ENCODE measurements at regions not wholly inside any gene's neighbourhood (a gene's known extent, or its start where the extent isn't known, plus 50 kb on each side); places are given as distances from the start of the nearest gene placed in this dataset.

DNA sequence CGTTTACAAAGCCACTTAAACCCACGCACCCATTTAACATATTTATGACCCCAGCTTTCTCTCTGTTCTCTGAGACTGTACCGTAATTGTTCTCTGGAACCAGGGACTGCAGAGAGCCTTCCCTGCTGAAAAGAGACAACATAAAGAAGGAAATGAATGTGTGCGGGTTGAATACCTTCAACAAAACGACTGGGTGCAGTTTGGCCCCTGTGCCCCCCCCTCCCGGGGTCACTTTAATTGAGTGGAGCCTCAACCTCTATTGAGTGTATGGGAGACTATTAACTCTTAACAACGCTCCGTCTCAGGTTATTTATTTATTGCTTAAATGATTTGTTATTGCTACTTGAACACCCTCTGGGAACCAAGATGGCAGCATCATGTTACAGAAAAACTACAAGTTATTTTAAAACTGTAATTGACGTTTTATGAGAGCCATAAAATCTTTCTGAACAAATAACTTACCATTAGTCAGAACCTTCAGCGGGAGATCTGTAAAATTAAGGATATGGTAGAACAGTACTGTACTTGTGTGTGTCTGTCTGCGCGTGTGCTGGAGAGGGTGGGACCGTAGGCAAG lies 70.6 kb downstream of the GAS1 start:
- TF ChIP-seq, protein P1, sequence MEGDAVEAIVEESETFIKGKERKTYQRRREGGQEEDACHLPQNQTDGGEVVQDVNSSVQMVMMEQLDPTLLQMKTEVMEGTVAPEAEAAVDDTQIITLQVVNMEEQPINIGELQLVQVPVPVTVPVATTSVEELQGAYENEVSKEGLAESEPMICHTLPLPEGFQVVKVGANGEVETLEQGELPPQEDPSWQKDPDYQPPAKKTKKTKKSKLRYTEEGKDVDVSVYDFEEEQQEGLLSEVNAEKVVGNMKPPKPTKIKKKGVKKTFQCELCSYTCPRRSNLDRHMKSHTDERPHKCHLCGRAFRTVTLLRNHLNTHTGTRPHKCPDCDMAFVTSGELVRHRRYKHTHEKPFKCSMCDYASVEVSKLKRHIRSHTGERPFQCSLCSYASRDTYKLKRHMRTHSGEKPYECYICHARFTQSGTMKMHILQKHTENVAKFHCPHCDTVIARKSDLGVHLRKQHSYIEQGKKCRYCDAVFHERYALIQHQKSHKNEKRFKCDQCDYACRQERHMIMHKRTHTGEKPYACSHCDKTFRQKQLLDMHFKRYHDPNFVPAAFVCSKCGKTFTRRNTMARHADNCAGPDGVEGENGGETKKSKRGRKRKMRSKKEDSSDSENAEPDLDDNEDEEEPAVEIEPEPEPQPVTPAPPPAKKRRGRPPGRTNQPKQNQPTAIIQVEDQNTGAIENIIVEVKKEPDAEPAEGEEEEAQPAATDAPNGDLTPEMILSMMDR (IDR thresholded peaks at IDR 0.05) = no peak
- H3K4me1 ChIP-seq (ENCODE audit: low read depth) = no peaks in the 10 kb centered on the region
- no peak for ATAC-seq
- intact Hi-C loops (cut with DNase I, micrococcal nuclease) = no loop called here
- H3K36me3 ChIP-seq (ENCODE audit: low read depth) = no peaks in the 10 kb centered on the region
- H3K4me3 ChIP-seq = no peak overlapping the region
- DNase-seq = no peak
- no peaks in the 10 kb centered on the region for H3K9me3 ChIP-seq

DNA sequence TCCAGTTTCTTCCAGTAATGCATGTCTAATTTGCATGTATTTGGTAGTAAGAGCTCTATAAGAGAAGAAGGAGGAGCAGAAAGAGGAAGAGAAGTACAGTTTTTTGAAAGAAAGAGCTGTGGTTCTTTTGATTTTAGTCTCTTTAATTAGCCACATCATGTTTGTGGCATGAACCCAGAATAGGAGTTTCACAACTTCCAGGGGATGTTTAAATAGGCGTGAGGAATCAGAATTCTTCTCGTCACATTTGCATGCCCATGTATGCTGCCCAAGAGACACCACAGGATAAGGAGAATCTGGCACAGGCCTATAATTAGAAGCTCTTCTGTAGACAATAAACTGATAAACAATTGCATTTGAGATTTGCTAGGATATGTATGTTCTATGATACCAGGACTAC lies 78.7 kb downstream of the GAS1 start:
- intact Hi-C loops (cut with DNase I, micrococcal nuclease) = no loop called here
- TF ChIP-seq, protein P1 (IDR thresholded peaks at IDR 0.05) = no peak
- Histone ChIP-seq H3K4me1 (ENCODE audit: low read depth) (no peaks in the 10 kb centered on the region), H3K36me3 (ENCODE audit: low read depth) (no peaks in the 10 kb centered on the region), H3K9me3 (no peaks in the 10 kb centered on the region), H3K4me3 (no peak overlapping the region)
- no peak for ATAC-seq
- DNase-seq = no peak

DNA sequence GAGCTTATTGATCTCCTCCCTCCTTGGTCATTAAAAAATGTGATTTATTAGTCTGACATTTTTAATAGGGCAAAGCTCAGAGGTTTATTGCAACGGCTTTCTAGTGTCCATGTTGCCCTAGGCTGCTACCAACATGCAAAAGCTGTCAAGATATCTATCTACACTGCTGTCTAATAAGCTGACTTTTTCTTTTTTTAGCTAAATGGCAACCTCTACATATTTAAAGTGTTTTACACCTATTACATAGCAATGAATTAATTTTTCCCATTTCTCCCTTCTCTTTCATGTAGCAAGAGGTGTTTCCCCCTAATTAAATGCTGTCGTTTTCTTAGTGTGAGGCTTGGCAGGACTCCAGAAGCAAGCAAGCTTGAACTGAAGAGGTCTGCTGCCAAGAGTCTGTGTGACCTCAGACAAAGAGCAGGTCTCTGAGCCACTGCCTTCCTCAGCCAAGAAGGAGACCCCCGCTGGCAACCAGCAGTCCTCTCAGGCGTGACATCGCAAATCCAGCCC lies 79.4 kb downstream of the GAS1 start:
- no peak overlapping the region for H3K4me3 ChIP-seq
- no peaks in the 10 kb centered on the region for H3K4me1 ChIP-seq (ENCODE audit: low read depth)
- intact Hi-C loops (cut with DNase I, micrococcal nuclease) = no loop called here
- TF ChIP-seq, protein P1 (IDR thresholded peaks at IDR 0.05) = no peak
- H3K36me3 ChIP-seq (ENCODE audit: low read depth) = no peaks in the 10 kb centered on the region
- no peak for ATAC-seq
- no peaks in the 10 kb centered on the region for H3K9me3 ChIP-seq
- DNase-seq = no peak

DNA sequence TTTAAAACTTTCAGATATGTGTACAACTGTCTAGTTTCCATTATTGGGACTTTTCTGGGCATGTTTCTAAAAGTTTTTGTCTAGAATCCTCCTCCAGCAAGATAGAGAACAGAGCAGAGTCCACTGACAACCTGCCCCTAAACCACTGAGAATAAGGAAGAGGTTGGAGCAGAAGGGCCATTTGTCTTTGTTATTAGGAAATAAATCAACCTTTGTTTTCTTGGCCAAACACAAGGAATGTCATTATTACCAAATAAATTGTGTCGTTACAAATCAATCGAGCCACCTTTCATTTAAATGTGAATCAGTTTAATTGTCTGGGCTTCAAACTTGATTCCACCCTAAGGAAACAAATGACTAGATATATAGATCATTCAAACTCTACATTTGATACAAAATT lies 81.4 kb downstream of the GAS1 start:
- H3K36me3 ChIP-seq (ENCODE audit: low read depth) = no peaks in the 10 kb centered on the region
- intact Hi-C loops (cut with DNase I, micrococcal nuclease) = no loop called here
- no peak for ATAC-seq
- TF ChIP-seq, protein P1 (IDR thresholded peaks at IDR 0.05) = no peak
- H3K4me3 ChIP-seq = no peak overlapping the region
- no peak for DNase-seq
- H3K4me1 ChIP-seq (ENCODE audit: low read depth) = no peaks in the 10 kb centered on the region
- H3K9me3 ChIP-seq = no peaks in the 10 kb centered on the region

DNA sequence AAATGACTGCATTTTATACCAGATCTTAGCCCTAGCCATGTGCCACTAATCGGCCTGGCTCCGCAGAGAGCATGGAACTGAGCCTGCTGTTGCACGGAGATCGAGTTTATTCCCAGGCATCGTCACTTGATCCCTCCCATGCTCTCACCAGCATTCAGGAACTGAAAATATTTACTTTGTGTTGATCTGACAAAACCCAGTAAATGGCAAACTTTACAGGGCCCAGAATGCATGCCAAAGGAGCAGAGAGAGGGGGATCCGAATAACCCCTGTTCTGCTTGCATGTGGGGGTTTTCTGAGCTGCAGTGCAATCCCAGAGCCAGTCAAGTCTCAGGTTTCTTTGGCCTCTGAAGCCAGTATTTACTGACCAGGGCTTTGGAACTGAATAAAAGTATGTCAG lies 87.3 kb downstream of the GAS1 start:
- Histone ChIP-seq H3K4me1 (ENCODE audit: low read depth) (no peaks in the 10 kb centered on the region), H3K4me3 (no peak overlapping the region), H3K9me3 (no peaks in the 10 kb centered on the region), H3K36me3 (ENCODE audit: low read depth) (no peaks in the 10 kb centered on the region)
- intact Hi-C loops (cut with DNase I, micrococcal nuclease) = no loop called here
- ATAC-seq = no peak
- TF ChIP-seq, protein P1 (IDR thresholded peaks at IDR 0.05) = no peak
- no peak for DNase-seq

DNA sequence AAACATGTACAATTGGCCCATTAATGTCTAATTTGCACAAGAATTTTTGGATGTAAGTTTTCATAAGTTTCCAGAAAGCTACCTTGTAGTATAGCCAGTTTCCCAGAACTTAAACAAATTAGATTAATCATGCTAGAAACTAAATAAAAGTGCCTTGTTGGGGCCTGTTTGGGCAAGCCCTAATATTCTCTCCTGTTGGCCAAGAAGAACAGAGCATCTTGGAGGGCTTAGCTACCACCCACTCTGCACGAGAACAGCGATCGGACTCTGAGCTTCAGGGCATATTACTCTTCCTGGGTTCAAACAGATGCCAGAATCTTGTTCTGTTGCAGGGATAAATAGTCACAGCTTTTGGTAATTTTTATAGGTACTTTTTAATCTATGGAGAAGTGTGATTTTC lies 88.2 kb downstream of the GAS1 start:
- Histone ChIP-seq H3K36me3 (ENCODE audit: low read depth) (no peaks in the 10 kb centered on the region), H3K9me3 (no peaks in the 10 kb centered on the region), H3K4me3 (no peak overlapping the region), H3K4me1 (ENCODE audit: low read depth) (no peaks in the 10 kb centered on the region)
- TF ChIP-seq, protein P1 (IDR thresholded peaks at IDR 0.05) = no peak
- intact Hi-C loops (cut with DNase I, micrococcal nuclease) = no loop called here
- ATAC-seq = no peak
- DNase-seq = no peak
